Stimulated activated CD4-positive, alpha-beta T cell treated with anti-CD3 and anti-CD28 coated beads, Interleukin-2, amount 100 ng/mL, for 48 hours (primary cell): ENCODE measurements at regions not wholly inside any gene's neighbourhood (a gene's known extent, or its start where the extent isn't known, plus 50 kb on each side); places are given as distances from the start of the nearest gene placed in this dataset.

Experiments used
- DNase-seq, 2 donors: peaks; one replicate each; pipeline ENCODE4 v3.0.0-alpha.2; 2020

DNA sequence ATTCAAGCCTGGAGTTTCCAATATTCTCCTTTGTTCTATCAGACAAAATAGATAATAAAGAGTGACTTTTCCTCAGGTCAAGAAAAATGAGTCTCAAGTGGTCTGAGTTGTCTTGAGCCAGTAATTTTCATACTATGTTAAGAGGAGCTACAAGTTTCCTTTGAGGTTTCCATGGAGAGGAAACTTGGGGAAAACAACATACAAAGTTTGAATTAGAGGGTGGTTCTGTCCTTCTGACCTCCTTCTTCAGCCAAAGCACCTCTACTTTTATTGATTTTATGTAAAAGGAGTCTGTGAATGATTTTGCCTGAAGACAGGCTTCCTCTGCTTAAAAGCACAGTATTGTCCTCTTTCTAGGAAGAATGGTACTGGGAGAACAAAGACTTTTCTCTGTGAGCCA, 497.2 kb upstream of the PKN2 start:
- DNase-seq: no peak

DNA sequence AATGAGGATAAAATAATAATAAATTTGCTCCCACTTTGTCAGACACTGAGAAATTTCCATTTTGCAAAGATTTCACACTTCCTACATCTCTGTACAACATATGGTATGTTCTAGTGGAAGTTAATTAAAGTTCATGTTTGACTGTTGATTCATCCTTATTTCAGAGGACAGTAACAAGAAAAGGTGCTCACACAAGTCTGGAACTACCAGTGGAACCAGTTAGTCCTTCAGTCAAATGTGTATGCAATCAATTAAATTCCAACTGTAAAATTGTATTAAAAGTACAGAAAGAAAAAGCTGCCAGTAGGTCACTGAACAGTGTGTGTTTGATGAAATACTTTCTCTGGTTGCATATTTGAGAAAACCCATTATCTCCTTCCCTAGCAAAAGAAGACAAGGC, 496.0 kb upstream of the PKN2 start:
- no peak for DNase-seq

DNA sequence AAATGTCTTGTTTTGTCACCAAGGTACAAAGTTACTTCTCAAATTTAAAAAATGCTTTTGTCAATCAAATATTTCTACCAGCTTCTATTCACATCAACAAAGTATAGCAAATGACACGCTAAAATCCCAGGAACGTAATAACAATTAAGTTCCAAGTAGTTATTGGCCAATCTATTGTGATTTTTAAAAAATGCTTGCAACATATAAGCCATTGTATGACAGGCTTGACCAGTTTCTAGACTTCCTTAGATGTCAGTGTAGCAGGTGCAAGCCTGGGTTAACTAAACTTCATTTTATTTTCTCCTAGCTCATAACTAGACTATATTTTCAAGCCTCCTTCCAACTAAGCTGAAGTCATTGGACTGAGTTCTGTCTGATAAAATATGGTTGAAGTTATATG, 494.5 kb upstream of the PKN2 start:
- DNase-seq: no peak

DNA sequence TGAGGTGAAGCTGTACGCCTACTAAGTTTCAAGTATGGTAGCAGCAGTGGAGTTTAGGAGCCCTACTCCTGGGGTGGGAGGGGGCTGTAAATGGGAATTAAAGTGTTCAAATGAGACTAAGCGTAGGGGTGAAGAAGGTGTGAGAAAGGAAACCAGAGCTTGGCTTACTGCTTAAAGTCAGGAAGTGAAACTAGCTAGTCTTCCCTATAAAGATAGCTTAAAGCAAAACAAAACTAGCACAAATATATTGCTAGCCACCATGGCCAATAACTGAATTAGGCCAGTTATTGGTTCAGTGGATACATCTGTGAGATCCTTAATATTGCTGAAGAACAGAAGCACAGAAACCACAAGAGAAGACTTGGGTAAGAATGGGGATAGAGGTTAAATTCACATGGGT, 492.2 kb upstream of the PKN2 start:
- no peak for DNase-seq

DNA sequence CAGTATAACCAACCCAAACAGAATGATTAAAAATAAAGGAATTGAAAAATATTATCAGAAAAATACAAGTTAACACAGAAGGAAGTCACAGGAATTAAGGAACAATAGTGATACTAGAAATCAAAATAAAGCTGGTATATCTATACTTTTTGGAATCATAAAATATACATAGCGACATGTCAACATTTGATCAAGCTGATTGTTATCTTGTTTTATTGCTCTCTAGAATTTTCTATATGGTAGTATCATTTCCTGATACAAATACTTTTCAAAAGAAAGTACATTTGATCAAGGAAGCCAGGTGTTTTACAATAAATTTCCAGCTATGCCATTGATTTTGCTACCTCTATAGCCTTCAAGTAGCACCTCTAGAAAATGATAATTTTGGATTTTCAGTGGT, 489.5 kb upstream of the PKN2 start:
- DNase-seq: no peak

DNA sequence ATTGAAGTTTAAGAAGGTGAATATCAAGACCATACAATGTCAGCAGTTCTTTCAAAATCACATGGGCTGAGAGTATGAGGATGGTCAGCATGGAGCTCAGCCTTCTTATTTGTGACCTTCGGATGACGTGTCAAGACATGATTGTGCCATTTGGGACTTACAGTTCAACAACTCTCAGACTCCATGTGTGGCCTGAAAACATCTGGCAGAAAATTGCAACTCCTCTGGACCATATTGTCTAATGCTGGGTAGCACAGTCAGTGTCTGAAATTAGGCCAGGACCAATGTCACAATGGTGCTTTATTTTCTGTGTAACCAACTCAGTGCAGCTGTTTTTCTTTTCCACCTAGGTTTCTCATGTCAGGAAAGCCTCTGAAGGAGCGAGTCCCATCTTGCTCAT, 483.5 kb upstream of the PKN2 start:
- DNase-seq: no peak

DNA sequence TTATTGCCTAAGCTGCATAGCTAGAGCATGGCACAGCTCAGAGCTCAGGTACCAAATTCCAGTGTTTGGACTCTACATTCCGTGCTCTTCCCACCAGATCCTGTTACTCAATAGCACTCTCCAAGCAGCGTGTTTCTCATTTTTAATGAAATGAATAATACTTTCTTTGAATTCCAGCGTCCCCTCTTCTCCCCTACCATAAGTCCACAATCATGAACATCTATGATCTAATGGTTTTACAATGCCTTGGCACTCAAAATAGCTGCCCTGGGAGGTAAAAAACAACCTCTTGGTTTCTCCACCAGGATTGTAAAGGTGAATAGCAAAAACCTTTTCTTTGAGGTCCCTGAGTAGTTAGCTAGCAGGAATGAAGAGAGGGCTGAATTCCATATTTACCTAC, 480.0 kb upstream of the PKN2 start:
- no peak for DNase-seq

DNA sequence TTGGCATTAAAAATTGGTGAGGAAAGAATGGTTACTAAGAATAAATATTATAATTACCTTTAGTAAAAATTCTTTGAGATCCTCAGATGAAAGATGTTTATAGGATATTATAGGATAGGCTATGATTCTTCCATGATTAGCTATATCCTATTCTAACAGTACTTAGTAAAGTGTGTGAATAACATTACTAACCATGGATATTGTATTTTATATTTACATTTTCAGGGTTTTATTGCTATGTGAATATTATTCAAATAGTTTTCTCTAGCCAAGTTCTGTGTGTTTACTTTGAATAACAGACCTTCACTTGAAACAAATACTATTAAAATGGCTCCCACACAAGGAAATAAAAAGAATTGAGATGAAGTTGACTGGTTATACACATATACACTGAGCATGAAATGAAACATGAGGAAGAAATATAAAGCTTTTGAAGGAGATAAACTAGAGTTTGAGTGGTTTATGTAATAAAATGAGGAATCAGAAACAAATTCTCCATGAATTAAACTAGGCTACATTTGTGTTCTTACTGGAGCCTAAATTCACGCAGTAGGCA, 479.4 kb upstream of the PKN2 start:
- no peak for DNase-seq

DNA sequence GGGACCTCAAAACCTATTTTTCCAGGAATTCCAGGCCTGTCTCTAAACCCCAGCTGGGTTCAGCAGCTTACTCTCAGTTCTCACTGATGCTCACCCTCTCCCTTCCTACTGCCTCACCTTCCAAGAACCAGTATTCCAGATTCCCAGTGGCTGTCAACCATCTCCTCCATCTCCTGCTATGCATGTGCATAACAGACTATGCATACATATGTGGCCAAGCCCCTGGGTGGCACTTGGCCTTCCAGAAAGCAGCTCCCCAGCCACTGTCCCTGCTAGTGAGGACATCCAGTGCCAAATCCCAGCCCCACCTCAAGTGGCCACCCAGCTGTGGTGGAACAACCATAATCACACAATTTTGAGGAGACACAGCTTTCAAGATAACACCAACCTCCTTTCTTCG, 475.7 kb upstream of the PKN2 start:
- DNase-seq: no peak

DNA sequence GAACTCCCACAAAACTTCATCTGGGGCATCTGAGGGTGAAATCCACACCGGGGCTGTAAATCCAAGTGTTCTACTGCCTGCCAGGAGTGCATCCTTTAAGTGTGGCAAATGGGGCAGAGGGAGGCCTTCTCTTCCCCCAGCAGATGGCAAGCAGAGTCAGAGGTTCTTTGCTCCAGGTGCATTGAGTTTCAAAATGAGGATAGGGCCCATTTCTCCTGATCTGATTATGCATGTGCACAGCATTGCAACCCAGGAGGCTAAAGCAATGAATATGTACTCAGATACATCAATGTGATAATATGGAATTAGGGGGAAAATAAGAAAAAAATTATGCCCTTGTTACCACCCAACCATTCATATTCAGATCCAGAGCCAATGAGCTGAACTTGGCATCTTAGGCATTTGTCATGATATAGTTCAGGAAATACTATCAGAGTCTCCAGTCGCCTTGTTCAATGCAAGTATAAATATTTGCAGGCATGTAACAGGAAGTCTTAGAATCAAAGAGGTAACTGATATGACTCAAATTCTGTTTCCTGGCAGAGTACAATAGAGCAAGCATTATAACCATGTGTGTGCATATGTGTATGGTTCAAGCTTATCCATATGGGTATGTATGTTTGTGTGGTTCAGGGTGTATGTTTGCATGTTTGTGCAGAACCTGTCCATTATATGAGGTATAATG, 473.8 kb upstream of the PKN2 start:
- DNase-seq: no peak

DNA sequence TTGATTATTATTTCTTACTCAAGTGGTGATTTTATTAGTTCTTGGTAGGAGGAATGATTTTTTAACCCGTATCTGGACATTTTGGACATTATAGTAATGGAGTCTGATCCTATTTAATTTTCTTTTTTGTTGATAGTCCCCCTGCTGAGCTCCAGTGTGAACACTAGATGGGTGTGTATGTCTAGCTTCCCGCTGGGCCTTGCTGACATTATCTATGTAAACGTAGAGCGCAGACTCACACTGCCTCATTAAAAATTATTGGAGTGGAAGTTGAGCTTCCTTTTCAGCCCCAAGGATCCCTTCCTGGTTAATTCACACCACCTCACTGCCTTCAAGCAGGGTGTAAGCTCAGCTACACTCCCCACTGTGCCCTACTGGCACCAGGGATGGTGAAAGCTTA, 467.6 kb upstream of the PKN2 start:
- DNase-seq: no peak

DNA sequence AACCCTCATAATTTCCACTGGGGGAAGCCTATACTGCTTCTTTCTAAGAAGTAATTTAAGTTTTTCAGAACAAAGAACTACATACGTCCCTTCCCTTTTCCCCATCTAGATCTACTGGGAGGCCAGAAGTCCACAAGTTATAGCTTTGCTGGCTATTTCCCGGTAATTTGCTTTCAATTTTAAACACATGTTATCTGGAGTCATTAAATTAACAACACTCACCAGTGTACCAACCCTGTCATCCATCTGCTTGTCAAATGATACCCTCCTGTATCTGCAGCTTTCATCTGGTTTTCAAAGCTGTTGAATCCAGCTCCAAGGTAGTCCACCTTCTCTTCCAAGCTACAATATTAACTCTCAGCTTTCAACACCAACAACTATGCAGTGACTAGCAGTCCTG, 466.7 kb upstream of the PKN2 start:
- DNase-seq: no peak

DNA sequence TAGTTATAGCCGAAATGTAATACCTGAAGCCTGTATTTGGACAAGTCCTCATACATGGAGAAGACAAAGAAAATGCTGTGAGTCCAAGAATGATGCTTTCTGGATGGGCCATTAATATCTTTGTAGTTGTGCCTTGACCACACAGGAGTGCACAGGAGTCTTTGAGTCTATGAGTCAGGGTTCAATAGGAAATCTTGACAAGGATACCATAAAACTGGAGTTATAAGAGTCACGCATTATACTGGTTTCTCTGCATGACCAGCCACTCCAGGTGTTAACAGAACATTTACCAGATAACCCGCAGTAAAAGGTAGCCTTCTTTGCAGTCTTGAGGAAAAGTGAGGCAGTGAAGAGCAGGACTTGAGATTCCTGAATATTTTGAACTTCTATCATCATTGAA, 464.6 kb upstream of the PKN2 start:
- DNase-seq: no peak

DNA sequence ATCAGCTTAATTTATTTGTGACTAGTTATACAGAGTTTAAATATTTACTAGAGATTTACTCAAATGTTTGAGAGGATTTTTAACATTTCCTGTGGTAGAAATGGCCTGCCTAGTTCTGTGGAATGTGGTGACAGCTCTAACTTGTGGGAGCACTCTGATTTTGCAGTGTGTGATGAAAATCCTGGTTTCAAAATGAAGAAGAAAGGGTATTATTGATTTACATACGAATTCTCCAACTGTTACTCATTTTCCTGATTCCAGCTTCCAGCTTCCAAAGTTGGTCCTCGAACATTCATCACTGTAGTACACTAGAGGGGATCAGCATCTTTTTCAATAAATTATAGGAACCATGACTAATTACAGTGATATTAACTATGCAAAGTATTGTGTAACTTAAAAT, 462.7 kb upstream of the PKN2 start:
- DNase-seq: no peak

DNA sequence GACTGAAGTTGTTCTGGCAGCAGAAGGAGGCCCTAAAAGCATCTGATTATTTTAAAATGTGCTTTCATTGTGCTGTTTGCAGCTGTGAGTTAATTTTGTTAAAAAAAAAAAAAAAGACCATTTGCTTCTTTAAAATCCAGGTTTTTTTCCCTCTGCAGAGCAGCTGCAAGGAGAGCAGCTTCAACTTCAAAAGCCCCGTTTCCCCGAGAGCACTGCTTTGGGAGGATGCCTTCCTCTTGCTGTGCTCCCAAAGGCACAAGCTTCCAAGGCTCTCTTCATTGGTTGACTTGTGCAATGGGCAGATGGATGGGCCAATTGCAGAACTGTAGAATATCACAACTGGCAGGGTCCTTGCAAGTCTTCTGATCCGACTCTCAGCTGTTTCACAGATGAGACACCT, 459.2 kb upstream of the PKN2 start:
- no peak for DNase-seq

DNA sequence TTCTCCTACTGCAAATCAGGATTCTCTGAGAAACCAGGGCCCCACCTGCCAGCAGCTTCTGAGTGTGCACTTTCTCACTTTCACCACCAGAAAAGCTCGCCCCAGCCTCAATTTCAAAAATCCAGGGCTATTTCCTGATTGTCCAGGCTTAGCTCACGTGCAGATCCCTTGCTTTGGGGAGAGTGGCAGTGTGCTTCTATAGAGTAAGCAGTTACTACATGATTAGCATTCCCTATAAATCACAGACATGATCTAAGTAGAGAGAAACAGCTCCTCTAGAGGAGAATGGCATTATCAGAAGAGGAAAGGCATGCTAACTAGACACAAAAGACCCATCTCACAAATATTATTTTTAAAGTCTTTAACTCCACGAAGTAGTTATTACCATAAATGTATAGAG, 456.0 kb upstream of the PKN2 start:
- DNase-seq: no peak

DNA sequence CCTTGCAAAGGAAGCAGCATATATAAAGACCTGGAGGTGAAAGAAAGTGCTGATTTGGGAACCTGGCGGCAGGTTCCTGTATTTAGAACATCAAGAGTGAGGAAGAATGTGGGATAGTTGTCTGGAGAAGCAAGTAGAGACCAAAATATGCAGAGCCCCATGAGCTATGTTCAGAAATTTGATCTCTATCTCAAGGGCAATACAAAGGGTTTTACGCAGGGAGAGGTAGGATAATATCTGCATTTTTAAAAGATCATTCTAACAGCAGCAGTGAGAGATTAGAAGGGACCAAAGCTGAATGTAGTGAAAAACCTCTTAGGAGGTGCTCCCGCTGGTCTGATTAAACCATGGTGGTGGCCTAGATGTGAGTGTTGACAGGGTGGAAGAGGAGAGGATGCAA, 453.9 kb upstream of the PKN2 start:
- no peak for DNase-seq

DNA sequence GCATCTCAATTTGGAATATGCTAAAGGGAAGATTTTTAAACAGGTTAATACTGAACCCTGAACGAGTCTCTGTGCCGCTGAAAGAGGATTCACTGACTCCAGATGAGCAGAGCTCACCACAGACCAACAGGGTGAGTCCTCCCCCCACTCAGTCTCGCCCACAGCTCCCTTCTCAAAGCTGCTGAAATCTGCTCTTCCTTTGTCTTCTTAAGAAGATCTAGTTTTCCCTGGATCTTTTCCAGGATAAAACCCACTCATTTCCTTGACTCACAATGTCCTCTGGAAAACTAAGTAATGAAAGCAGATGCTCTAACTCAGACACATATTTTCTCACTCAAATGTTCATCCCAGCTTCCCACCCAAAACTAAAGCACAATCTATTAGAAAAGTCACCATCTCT, 447.0 kb upstream of the PKN2 start:
- DNase-seq: no peak

DNA sequence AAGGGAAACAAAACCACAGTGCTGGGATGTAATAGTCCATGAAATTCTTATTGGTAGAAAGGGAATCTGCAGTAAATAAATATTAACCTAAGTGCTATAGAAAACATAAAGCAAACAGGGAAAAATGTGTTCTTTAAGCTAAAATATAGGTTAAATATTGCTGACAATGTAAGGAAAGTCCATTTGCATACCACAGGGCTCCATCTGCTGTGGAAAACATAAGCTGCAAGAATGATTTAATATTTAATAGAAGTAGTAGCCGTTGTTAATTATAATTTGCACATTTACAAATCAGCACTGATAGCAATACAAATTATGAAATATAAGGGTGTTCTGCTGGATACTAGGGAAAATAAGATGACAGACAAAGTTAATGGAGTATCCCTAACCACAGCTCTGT, 444.9 kb upstream of the PKN2 start:
- DNase-seq: no peak

DNA sequence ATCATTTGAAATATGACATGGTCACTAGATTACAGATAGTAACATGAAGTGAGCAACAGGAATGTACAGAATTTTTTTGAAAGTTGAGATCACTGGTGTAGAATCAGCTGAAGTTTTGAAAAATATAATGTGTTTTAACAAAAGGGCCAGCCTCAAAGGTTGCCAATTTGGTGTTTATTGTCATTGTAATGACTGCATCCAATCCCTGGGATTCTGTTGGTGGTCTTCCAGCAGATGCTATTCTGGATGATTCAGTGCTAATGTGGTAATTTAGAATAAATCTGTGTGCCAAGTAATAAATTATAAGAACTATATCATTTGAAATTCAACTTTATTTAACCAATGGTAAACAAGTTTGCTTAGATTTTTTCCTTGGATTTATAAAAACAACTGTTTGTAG, 436.4 kb upstream of the PKN2 start:
- DNase-seq: no peak

DNA sequence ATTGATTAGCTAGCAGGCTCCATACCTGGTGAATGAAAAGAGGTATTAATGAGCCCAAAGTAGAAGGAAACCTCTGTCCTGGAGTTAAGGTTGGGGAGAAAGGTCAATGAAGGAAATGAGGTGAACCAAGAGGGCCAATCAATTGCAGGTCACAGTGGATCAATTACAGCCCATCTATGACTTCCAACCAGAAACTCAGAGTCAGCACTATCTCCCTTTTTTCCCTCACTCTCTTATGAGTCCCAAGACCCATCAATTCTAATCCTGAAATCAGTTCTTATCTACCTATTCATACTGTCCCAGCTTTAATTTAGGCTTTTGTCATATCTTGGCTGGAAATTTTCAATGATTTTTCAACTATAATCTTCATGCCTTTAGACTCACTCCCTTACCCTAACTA, 433.2 kb upstream of the PKN2 start:
- no peak for DNase-seq

DNA sequence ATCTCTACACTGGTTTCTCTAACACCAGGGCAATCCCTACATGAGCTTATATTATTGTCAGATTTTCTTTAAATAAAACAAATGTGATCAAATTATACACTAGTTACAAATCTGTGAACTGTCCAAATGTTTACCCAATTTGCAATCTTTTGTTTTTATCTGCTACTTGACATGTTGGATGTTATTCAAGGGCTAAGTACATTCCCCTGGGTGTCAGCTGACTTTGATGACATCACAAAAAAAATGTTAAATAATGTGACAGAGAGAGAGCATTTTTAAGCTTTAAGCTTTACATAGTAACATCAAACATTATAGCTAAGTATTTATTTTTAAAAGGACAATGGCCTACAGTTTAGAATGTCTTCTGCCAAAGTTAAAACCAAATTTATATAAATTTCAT, 431.3 kb upstream of the PKN2 start:
- DNase-seq: no peak

DNA sequence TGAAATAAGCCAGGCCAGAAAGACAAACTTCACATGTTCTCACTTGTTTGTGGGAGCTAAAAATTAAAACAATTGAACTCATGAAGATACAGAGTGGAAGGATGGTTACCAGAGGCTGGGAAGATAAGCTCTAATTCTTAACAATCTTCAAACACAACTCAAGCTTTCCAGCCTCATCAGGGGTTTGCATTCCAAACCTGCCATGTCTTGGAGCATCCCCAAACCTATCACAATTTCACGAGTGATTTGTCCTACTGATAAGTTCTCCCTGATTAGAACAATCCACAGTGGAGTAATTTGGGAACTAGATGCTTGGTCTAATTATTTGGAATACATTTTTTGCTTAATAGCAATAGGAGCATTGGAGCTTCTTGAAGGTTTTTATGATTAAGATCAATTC, 418.5 kb upstream of the PKN2 start:
- no peak for DNase-seq

DNA sequence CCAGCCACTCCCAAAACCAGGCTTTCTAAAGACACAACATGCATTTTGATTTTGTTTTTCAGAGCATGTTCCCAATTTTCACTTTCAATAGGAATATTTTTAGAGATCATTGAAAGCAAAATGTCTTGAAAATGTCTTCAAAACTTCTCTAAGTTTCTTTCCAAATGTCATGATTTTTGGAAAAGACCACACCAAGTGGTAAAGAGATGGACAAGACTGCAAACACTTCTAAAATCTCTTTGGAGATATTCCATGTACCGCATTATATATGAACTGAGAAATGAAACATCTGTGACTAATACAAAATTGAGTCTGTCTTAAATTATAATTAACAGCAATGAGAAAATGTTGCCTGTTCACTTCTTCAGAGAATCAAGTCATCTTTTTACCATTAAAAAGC, 418.0 kb upstream of the PKN2 start:
- DNase-seq: no peak

DNA sequence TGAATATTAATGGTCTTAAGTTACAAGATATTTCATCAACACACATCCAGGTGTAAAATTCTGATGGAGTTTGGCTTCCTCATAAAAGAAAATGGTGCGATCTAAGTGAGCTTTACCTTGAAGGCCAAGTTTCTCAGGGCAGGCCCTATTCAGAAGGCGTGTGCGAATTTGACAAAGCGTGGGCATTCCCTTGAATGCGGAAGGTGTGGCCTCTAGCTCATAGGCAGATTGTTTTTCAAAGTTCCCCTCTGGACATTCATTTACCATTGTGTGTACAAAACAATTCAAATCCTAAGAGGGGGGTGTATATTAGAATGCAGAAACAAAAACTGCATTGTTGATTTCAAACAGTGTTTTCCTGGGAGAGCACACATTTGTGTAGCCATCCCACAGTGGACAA, 411.9 kb upstream of the PKN2 start:
- no peak for DNase-seq

DNA sequence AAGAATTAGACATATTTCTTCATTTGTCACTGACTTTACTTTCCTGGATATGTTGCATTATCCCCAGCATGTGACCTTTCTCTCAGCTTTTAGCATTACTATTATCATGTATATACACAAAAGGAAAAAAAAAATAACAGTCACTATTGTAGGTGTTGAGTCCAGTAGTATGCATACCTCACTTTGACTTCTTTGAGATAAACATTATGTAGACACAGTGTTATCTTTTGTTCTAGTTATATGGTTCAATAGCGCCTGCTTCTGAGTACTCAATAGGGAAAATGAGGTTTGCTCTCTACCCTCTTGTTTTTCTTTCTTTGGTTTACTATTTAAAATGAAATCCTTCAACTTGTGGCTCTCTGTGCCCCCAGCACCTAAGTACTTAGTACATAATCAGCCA, 409.6 kb upstream of the PKN2 start:
- no peak for DNase-seq
